ENCODE measurements at regions not wholly inside any gene's neighbourhood (a gene's known extent, or its start where the extent isn't known, plus 50 kb on each side); places are given as distances from the start of the nearest gene placed in this dataset.
"Not testable (repeated sequence)": the region's sequence is repeated elsewhere in the genome, so short reads cannot be mapped to it uniquely, and the experiment has no call there.

GRCh38 chr2:192615105-192615504 lies 420.4 kb upstream of the TMEFF2 start:
- DNase-seq: no peak

- no peak for DNase-seq
Observed at GRCh38 chr2:192604295-192604694, 409.6 kb upstream of the TMEFF2 start.

- DNase-seq: not testable (repeated sequence)
Observed at GRCh38 chr2:192598649-192599048, 403.9 kb upstream of the TMEFF2 start.

- no peak for DNase-seq
Observed at GRCh38 chr2:192593561-192593960, 398.8 kb upstream of the TMEFF2 start.

- no peak for DNase-seq
Observed at GRCh38 chr2:192591617-192592016, 396.9 kb upstream of the TMEFF2 start.

- no peak for DNase-seq
Observed at GRCh38 chr2:192585418-192585817, 390.7 kb upstream of the TMEFF2 start.

- no peak for DNase-seq
Observed at GRCh38 chr2:192584976-192585375, 390.2 kb upstream of the TMEFF2 start.

GRCh38 chr2:192579965-192580700 lies 385.4 kb upstream of the TMEFF2 start:
- DNase-seq: no peak

GRCh38 chr2:192578780-192579179 lies 384.0 kb upstream of the TMEFF2 start:
- DNase-seq: no peak

GRCh38 chr2:192577706-192578105 lies 383.0 kb upstream of the TMEFF2 start:
- no peak for DNase-seq

- no peak for DNase-seq
Observed at GRCh38 chr2:192574552-192574951, 379.8 kb upstream of the TMEFF2 start.

- DNase-seq: no peak
Observed at GRCh38 chr2:192571636-192572035, 376.9 kb upstream of the TMEFF2 start.

GRCh38 chr2:192570788-192571187 lies 376.1 kb upstream of the TMEFF2 start:
- no peak for DNase-seq

GRCh38 chr2:192566863-192567262 lies 372.1 kb upstream of the TMEFF2 start:
- DNase-seq: no peak

- no peak for DNase-seq
Observed at GRCh38 chr2:192560326-192560725, 365.6 kb upstream of the TMEFF2 start.

- no peak for DNase-seq
Observed at GRCh38 chr2:192559587-192559986, 364.9 kb upstream of the TMEFF2 start.

- DNase-seq: no peak
Observed at GRCh38 chr2:192558637-192559036, 363.9 kb upstream of the TMEFF2 start.

GRCh38 chr2:192555740-192556139 lies 361.0 kb upstream of the TMEFF2 start:
- no peak for DNase-seq

GRCh38 chr2:192551760-192552159 lies 357.0 kb upstream of the TMEFF2 start:
- DNase-seq: no peak

GRCh38 chr2:192546565-192546964 lies 351.8 kb upstream of the TMEFF2 start:
- DNase-seq: no peak

GRCh38 chr2:192544371-192544955 lies 349.7 kb upstream of the TMEFF2 start:
- no peak for DNase-seq

- not testable (repeated sequence) for DNase-seq
Observed at GRCh38 chr2:192542148-192543066, 347.7 kb upstream of the TMEFF2 start.

- no peak for DNase-seq
Observed at GRCh38 chr2:192539306-192539705, 344.6 kb upstream of the TMEFF2 start.
